ENCODE measurements at regions not wholly inside any gene's neighbourhood (a gene's known extent, or its start where the extent isn't known, plus 50 kb on each side); places are given as distances from the start of the nearest gene placed in this dataset.

- Histone ChIP-seq H3K36me3 (no peaks in the 10 kb centered on the region), H3K9me3 (no peaks in the 10 kb centered on the region), H3K27ac (no peak overlapping the region), H3K27me3 (no peaks in the 10 kb centered on the region), H3K4me1 (no peaks in the 10 kb centered on the region), H3K4me3 (no peak overlapping the region)
- in situ Hi-C loops (cut with MboI; ENCODE audit: low pct_ligation_motif_present in 1 of 4, low pct_unique_long_range_greater_than_20kb in 1 of 4, low sequenced_read_pairs in 3 of 4) = no loop called here
- 45 to 60% methylated on average over 2 of the region's 2 CpGs for whole genome bisulfite sequencing, 2 donors (ENCODE audit: low coverage in 1 of 2)
- no peak for DNase-seq
- intact Hi-C loops (cut with DNase I; ENCODE audit: low total_unique reads) = no loop called here
- no peak for TF ChIP-seq EP300 (IDR thresholded peaks at IDR 0.05; ENCODE audit: low read depth)
- TF ChIP-seq POLR2A (IDR thresholded peaks at IDR 0.05) = no peak
- no peak for TF ChIP-seq CTCF (IDR thresholded peaks at IDR 0.05)
Observed at GRCh38 chr7:153476166-153476565, 576.0 kb upstream of the DPP6 start.

GRCh38 chr7:153496257-153496656 lies 555.9 kb upstream of the DPP6 start:
- H3K4me3 ChIP-seq = no peak overlapping the region
- no peaks in the 10 kb centered on the region for H3K36me3 ChIP-seq
- H3K27ac ChIP-seq = no peak overlapping the region
- WGBS, 2 donors (ENCODE audit: low coverage in 1 of 2) = 77% methylated on average over 2 of the region's 2 CpGs; no CpG with 5 or more reads in 1 of the 2 donors
- no peaks in the 10 kb centered on the region for H3K4me1 ChIP-seq
- in situ Hi-C loops (cut with MboI; ENCODE audit: low pct_ligation_motif_present in 1 of 4, low pct_unique_long_range_greater_than_20kb in 1 of 4, low sequenced_read_pairs in 3 of 4) = no loop called here
- TF ChIP-seq CTCF (IDR thresholded peaks at IDR 0.05) (no peak), POLR2A (IDR thresholded peaks at IDR 0.05) (no peak), EP300 (IDR thresholded peaks at IDR 0.05; ENCODE audit: low read depth) (no peak), POLR2AphosphoS5 (IDR thresholded peaks at IDR 0.05) (no peak)
- H3K27me3 ChIP-seq = no peaks in the 10 kb centered on the region
- intact Hi-C loops (cut with DNase I; ENCODE audit: low total_unique reads) = no loop called here
- no peak for DNase-seq
- peaks cover 0 to 3% of the 10 kb centered on the region in 2 donors for H3K9me3 ChIP-seq

- 69 to 77% methylated on average over 5 of the region's 5 CpGs for WGBS, 2 donors (ENCODE audit: low coverage in 1 of 2)
- Histone ChIP-seq H3K4me1 (no peaks in the 10 kb centered on the region), H3K27ac (no peak overlapping the region), H3K9me3 (no peaks in the 10 kb centered on the region), H3K36me3 (no peaks in the 10 kb centered on the region), H3K27me3 (no peaks in the 10 kb centered on the region), H3K4me3 (no peak overlapping the region)
- intact Hi-C loops (cut with DNase I; ENCODE audit: low total_unique reads) (no loop called here), in situ Hi-C loops (cut with MboI; ENCODE audit: low pct_ligation_motif_present in 1 of 4, low pct_unique_long_range_greater_than_20kb in 1 of 4, low sequenced_read_pairs in 3 of 4) (no loop called here)
- no peak for DNase-seq
- TF ChIP-seq CTCF (IDR thresholded peaks at IDR 0.05) (no peak), POLR2AphosphoS5 (IDR thresholded peaks at IDR 0.05) (no peak), POLR2A (IDR thresholded peaks at IDR 0.05) (no peak), EP300 (IDR thresholded peaks at IDR 0.05; ENCODE audit: low read depth) (no peak)
Observed at GRCh38 chr7:153503093-153503492, 549.1 kb upstream of the DPP6 start.

GRCh38 chr7:153504288-153505075 lies 547.7 kb upstream of the DPP6 start:
- WGBS, 2 donors (ENCODE audit: low coverage in 1 of 2) = 76 to 85% methylated on average over 7 to 17 of the region's 17 CpGs
- in situ Hi-C loops (cut with MboI; ENCODE audit: low pct_ligation_motif_present in 1 of 4, low pct_unique_long_range_greater_than_20kb in 1 of 4, low sequenced_read_pairs in 3 of 4) = no loop called here

More at GRCh38 chr7:153504288-153505075, 547.7 kb upstream of the DPP6 start:
- Histone ChIP-seq H3K27ac (no peak overlapping the region), H3K27me3 (no peaks in the 10 kb centered on the region), H3K4me1 (no peaks in the 10 kb centered on the region), H3K4me3 (no peak overlapping the region), H3K36me3 (no peaks in the 10 kb centered on the region), H3K9me3 (no peaks in the 10 kb centered on the region)
- intact Hi-C loops (cut with DNase I; ENCODE audit: low total_unique reads) = no loop called here
- no peak for DNase-seq
- TF ChIP-seq EP300 (IDR thresholded peaks at IDR 0.05; ENCODE audit: low read depth) (no peak), CTCF (IDR thresholded peaks at IDR 0.05) (no peak), POLR2AphosphoS5 (IDR thresholded peaks at IDR 0.05) (no peak), POLR2A (IDR thresholded peaks at IDR 0.05) (no peak)
